ENCODE measurements at regions not wholly inside any gene's neighbourhood (a gene's known extent, or its start where the extent isn't known, plus 50 kb on each side); places are given as distances from the start of the nearest gene placed in this dataset.

DNA sequence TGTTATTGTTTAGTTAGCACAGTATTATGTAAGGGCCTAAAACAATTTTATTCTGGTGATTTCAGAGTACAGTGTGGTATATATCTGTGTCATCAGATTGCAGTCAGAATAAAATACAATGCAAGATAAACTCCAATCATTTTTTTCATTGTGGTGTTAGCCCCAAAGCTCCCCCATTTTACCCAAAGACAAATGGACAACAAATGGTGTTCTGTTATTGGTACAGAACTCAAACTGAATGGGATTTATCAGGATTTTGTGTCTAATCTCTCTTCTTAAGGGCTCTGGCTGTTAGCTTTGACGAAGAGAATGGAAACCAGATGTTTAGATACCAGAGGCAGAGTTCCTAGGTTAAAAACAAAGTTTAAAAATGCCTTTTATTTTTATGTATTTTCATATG, 163.1 kb upstream of the USP25 start:
- Histone ChIP-seq H3K9me3 (no peaks in the 10 kb centered on the region), H3K27me3 (no peaks in the 10 kb centered on the region), H3K27ac (no peak overlapping the region), H3K4me1 (no peaks in the 10 kb centered on the region), H3K4me3 (no peak overlapping the region), H3K36me3 (no peaks in the 10 kb centered on the region)
- intact Hi-C loops (cut with DNase I): no loop called here
- no peak for TF ChIP-seq CTCF (IDR thresholded peaks at IDR 0.05)
- DNase-seq (ENCODE audit: low spot score in 2 of 2): no peak

- no peaks in the 10 kb centered on the region for H3K9me3 ChIP-seq
- intact Hi-C loops (cut with DNase I): no loop called here
- H3K4me1 ChIP-seq: no peaks in the 10 kb centered on the region
Measured at GRCh38 chr21:15567191-15567590, 162.6 kb upstream of the USP25 start.

DNA sequence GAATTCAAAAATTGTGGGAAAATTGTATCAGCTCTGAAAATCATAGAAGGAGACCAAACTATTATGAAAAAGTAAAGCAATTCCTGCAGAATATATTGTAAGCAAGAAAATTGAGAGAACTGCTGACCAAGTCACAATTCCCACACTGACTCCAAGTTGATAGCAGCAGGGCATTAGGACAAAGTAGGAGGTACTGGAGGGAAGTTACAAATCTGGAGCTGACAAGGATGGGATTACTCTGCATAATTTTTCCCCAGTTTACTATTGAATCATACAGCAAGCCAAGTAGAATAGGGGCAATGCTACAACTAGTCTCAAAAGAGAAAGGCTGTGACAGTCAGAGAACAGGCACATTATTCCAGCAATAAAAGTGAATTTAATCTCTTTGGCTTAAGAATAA, 161.3 kb upstream of the USP25 start:
- H3K9me3 ChIP-seq: no peaks in the 10 kb centered on the region
- no peak for TF ChIP-seq CTCF (IDR thresholded peaks at IDR 0.05)
- H3K27ac ChIP-seq: no peak overlapping the region
- H3K4me1 ChIP-seq: no peaks in the 10 kb centered on the region
- no peaks in the 10 kb centered on the region for H3K27me3 ChIP-seq
- intact Hi-C loops (cut with DNase I): no loop called here
- no peak overlapping the region for H3K4me3 ChIP-seq
- DNase-seq (ENCODE audit: low spot score in 2 of 2): no peak
- H3K36me3 ChIP-seq: no peaks in the 10 kb centered on the region

More at GRCh38 chr21:15567191-15567590, 162.6 kb upstream of the USP25 start:
- Histone ChIP-seq H3K27ac (no peak overlapping the region), H3K36me3 (no peaks in the 10 kb centered on the region), H3K4me3 (no peak overlapping the region), H3K27me3 (no peaks in the 10 kb centered on the region)
- no peak for DNase-seq (ENCODE audit: low spot score in 2 of 2)
- no peak for TF ChIP-seq CTCF (IDR thresholded peaks at IDR 0.05)

DNA sequence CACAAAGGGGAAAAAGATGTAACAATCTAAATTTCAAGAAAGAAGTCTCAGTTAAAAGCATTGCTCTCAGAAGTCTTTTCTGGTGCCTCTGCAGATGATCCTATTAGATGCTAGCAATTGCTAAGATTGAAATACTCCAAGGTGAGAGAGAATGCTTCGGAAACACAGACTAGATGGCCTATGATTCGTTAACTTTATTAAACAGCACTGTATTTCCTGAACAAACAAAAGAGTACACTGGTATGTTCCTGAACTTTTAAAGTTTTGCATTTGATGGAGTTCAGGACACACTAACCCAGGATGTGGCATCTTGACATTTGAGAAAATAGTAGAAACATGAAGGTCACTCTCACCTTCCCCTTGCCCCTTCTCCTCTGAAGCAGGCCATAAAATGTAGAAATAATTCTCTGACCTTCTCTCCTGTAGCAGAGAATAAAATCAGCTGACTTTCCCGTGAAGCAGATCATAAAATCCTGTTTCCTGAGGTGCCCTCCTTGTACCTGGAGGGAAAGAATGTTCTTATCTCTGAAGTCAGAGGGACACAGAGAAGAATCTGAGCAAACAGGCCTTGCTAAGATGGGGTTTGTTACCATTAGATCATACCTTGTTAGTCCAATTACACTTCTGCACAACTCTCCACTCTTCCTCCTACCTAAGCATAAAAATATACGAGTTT, 142.9 kb upstream of the USP25 start:
- no peak for TF ChIP-seq CTCF (IDR thresholded peaks at IDR 0.05)
- H3K9me3 ChIP-seq: no peaks in the 10 kb centered on the region
- no peaks in the 10 kb centered on the region for H3K27me3 ChIP-seq
- H3K27ac ChIP-seq: no peak overlapping the region
- H3K4me3 ChIP-seq: no peak overlapping the region
- DNase-seq (ENCODE audit: low spot score in 2 of 2): no peak
- intact Hi-C loops (cut with DNase I): no loop called here
- no peaks in the 10 kb centered on the region for H3K36me3 ChIP-seq
- no peaks in the 10 kb centered on the region for H3K4me1 ChIP-seq

GRCh38 chr21:15592271-15592860, 137.4 kb upstream of the USP25 start:
- peak; percentile 22 to 46 (median 24) for TF ChIP-seq CTCF (IDR thresholded peaks at IDR 0.05)
- DNase-seq (ENCODE audit: low spot score in 2 of 2): no peak
- intact Hi-C loops (cut with DNase I): loop anchor here (2.0 to 5.0 kb wide), 2 partner anchors 1190 to 1334 kb away; no protein-coding TSS in a partner anchor
- H3K4me3 ChIP-seq: no peak overlapping the region
- H3K9me3 ChIP-seq: no peaks in the 10 kb centered on the region
- H3K36me3 ChIP-seq: no peaks in the 10 kb centered on the region
- no peaks in the 10 kb centered on the region for H3K27me3 ChIP-seq
- no peaks in the 10 kb centered on the region for H3K4me1 ChIP-seq
- no peak overlapping the region for H3K27ac ChIP-seq
